HUDEP-2 (cell line): ENCODE measurements at regions not wholly inside any gene's neighbourhood (a gene's known extent, or its start where the extent isn't known, plus 50 kb on each side); places are given as distances from the start of the nearest gene placed in this dataset.

ENCODE experiments used
- DNase-seq, 76 experiments: peaks; one replicate each; lab custom pipeline; 2025; ENCODE audit not compliant: unreplicated experiment in 76 of 76; lab: John Stamatoyannopoulos, UW

DNA sequence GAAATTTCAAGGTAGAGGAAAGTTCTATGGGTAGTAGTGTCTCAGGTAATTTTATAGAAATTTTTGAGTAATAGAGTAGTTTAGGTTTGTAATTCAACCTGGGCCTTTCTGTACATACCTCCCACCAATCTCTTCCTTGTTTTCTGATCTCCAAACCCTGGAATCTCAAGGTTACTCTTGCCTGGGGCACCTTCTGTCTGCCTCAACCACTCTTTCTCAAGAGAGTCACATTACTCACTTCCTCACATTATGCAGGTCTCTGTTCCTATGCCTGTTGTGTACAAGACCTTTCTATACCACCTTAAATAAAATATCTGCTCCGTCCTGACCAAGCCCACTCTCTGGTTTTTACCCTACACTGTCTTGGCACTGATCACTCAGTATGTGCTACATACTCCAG is 412.6 kb upstream of the CTNND2 start:
- no peak for DNase-seq

DNA sequence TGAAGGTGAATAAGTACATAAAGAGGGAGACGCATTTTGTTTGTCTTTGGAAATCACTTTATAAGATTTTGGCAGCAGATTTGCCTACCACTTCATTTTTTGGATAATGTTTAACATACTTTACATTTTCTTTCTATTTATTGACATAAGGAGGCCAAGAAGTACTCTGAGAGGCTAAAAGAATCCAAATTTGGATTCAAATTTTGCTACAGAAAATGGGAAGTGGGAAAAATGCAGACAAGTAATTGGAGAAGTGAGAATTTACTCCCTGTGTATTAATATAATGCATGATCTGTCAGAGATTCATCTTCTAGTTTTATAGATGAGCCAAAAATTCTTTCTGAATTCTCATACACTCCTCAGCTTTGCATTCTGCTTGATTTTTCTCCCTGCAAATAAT is 411.2 kb upstream of the CTNND2 start:
- no peak for DNase-seq

DNA sequence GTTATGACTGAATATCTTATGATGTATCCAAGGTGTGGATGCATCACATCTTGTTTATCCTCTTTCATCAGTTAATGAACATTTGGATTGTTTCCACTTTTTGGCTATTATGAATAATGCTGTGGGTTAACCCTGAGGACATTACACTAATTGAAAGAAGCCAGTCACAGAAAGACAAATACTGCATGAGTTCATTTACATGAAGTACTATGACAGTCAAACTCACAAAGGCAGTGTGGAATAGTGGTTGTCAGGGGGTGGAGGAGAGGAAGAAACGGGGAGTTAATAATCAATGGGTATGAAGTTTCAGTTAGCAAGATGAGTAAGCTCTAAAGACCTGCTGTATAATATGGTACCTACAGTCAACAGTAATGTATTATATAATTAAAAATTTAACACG is 409.4 kb upstream of the CTNND2 start:
- no peak for DNase-seq

GRCh38 chr5:12312343-12312742 is 408.1 kb upstream of the CTNND2 start:
- no peak for DNase-seq

- DNase-seq: no peak
These were observed 389.9 kb upstream of the CTNND2 start for GRCh38 chr5:12294151-12294550.

GRCh38 chr5:12292610-12293204 is 388.5 kb upstream of the CTNND2 start:
- peak in 4 of 76 experiments; percentile 0 to 17 (median 2) for DNase-seq

GRCh38 chr5:12284604-12285003 is 380.4 kb upstream of the CTNND2 start:
- DNase-seq: no peak

DNA sequence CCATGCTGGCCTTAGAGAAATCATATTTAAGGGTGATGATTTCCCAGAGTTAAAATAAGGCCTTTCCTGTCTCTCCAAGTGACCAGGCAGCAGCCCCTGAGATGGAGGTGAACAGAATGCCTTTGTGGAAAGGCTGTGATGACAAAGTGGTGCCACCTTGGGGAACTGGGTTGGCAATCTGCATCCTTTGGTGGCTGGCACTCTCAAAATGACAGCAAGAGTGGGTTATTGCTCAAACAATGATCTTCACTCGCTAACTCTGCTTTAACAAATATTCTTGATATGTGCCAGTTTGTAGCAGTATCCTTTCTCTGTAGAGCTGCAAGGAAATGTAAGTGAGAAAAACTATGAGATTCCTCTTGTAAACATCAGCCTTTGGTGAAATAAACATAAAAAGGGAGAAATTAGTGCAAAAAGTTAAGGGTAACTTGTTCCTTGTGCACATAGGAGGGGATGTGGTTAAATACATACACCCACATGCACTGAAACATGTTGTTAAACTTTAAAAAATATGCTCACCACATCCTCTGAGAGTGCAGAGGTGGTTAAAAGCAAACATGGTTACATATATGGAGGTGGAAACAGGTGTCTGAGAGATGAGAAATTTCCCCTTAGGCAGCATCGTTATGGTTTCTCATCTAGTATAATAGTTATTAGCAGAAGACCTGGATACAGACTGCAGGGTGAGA is 373.4 kb upstream of the CTNND2 start:
- DNase-seq: no peak

DNA sequence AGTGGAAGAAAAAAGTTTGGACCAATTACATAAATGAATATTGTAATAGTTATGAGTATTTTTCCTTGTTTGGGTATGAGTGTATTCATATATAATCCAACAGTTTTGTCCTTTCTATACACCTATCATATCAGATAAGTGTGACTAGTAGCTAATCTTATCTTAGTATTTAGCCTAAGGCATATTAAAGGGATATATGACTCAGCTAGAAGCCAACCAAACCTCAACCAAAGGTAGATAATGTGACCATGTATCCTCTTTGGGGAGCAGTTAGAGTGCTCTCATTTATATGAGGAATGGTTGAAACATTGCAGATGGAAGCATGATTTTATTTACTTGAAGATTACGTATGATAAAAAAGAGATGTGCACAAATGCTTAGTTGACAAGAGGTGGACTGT is 370.0 kb upstream of the CTNND2 start:
- no peak for DNase-seq

DNA sequence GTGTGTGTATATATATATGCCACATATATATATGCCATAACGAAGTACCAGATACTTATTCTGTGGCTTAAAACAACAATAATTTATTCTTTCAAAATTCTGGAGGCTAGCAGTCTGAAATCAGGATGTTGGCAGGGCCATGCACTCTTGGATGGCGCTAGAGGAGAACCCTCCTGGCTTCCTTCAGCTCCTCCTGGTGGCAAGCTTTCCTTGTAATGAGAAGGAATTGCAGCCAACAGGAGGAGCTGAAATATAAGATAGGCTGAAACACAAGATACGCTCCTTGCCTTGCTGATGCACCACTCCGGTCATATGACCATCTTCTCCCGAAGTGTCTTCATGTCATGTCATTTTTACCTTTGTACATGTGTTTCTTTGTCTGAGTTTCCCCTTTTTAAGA is 368.1 kb upstream of the CTNND2 start:
- DNase-seq: peak in 1 of 76 experiments; percentile 2

- no peak for DNase-seq
These were observed 366.7 kb upstream of the CTNND2 start for GRCh38 chr5:12270914-12271313.

DNA sequence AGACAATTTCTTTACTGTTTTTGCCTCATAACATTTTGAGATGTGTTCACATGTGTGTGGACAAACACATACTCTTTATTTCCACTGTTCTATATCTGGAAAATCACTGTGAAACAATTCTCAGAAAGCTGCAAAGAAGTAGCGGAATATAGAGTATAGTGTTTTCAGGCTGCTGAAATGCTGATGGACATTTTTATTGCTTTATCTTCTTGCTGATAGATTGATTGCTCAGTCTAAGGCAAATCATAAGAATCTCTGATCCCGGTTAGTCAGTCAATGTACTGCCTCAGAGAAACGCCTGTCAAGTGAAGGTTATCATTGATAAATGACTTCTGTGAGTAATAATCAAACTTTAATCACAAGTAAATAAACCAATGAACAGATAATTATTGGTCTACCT is 364.9 kb upstream of the CTNND2 start:
- DNase-seq: no peak

DNA sequence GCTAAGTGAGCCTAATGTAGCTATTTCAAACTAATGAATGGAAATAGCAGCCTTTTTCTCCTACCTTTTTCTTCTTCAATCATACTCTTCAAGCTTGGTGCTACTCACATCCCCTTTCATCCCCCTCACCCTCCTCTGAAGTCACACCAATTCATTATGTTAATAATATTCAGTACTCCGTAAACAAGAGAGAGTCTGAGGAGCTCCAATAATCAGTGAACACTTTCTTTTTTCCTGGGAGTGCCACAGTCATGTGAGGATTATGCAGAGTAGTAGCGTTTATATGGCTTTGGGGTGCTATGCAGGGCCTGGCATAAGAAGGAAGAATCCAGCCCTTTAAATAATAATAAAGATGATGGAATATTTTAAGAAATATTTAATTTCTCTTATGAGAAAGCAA is 354.3 kb upstream of the CTNND2 start:
- DNase-seq: no peak

DNA sequence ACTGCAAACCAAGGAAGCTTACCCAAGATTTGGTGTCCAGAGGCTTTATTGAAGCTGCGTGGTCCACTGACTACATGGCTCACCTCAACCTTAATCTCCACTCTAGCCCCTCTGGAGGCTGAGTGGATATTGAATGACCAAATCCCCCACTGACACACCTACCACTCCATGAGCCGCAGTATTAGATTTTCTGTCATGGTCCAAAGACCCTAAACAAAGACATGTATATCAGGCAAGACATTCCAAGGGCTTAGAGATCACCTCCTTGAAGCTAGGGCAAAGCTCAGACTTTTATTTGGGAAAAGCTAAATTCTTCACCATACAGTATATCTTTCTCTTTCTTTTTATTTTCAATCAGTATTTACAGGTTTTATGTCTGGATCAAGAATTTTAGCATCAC is 346.2 kb upstream of the CTNND2 start:
- DNase-seq: no peak

DNA sequence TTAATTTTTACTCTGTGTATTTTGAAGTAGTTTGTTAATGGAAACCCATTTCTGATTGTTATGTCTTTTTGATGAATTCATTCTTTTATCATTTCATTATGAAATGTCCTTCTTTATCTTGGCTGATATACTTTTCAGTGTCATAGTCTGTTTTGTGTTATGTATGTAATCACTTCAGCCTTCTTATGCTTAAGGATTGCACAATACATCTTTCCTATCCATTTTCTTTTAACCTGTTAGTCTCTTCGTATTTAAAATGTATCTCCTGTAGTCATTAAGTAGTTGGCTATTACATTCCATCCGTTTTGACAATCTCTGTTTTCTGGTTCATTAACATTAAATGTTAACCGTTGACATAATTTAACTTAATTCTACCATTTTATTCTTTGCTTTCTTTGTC is 344.6 kb upstream of the CTNND2 start:
- no peak for DNase-seq

DNA sequence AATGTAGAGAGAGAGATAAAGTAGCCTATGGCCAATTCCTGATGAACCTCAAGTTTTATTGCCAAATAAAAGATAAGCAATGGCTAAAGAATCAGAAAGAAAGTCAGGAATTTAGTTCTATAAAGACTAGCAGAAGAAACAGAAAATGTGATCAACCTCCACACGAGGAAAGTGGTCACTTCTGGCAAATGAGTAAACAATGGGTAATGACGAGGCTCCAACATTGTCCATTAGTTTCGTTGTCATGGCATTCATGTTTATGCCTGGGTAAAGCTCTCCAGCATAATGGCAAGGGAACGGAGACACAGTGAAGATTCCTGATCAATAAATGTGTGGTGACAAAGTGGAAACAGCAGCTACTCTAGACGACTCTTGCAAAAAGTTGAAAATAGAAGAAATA is 341.8 kb upstream of the CTNND2 start:
- no peak for DNase-seq

DNA sequence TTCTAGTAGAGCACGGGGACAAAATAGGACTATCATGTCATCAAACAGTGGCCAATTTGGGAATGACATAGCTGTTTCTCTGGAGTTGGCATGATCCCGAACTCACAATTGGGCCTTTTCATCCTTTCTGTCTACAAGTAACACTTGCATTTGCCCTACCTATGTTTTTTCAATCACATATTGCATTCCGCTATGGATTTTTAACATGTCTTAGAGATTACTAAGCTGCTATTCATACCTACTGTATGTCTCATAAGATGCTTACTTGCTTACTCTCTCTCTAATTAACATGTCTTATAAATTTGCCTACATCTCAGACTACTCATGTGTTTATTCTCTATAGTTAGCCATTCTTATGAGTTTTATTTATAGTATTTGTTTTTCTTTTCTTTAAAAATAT is 341.2 kb upstream of the CTNND2 start:
- no peak for DNase-seq

GRCh38 chr5:12242950-12243888 is 339.0 kb upstream of the CTNND2 start:
- no peak for DNase-seq

GRCh38 chr5:12237837-12238575 is 333.8 kb upstream of the CTNND2 start:
- DNase-seq: no peak

- DNase-seq: no peak
These were observed 326.4 kb upstream of the CTNND2 start for GRCh38 chr5:12230659-12231058.

DNA sequence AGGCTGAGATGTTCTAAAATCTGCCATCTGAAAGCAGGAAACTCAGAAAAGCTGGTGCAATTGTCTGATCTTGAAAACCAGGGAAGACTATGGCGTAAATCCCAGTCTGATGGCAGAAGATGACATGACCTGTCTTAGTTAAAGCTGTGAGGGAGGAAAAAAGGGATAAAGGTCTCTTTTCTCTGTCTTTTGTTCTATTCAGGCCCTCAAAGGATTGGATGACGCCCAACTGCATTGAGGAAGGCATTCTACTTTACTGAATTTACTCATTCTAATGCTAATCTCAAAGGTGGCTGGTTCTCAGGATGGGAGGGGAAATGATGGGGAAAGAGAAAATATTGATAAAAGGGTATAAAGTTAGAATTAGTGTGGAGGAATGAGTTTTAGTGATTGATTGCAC is 312.8 kb upstream of the CTNND2 start:
- no peak for DNase-seq
